Middle frontal gyrus (tissue), 1 donor: ENCODE measurements at regions not wholly inside any gene's neighbourhood (a gene's known extent, or its start where the extent isn't known, plus 50 kb on each side); places are given as distances from the start of the nearest gene placed in this dataset.

ENCODE experiments used
- DNase-seq: peaks from one replicate; pipeline ENCODE4 v3.0.0-alpha.2; 2015; ENCODE audit warnings: low spot score; ENCODE audit errors: extremely low spot score

DNA sequence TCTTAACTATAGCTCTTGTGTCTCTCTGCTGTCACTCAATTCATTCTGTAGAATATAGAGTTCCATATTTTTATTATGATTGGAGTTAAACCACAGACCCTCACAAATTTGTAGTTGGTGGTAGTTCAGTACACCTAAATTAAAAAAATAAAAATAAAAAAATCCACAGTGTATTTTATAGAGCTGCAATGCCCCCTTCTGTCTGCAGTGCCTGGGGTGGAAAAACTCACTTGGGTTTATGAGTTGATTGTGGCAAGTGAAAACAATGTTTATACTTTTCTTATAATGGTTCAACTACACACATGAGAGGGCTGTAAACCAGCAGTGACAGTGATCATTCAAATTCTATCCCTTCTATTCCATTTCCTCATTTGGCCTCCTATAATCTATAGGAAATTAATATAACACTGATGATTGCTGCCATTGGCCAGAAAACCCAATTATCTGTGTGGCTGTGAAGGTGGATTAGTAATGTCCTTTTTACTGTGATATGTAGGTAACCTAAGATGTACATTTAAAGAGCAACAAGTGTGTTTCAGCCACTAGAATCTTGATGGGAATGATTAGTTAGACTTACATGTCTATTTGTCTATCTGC lies 166.9 kb upstream of the LRIG3 start:
- no peak for DNase-seq

DNA sequence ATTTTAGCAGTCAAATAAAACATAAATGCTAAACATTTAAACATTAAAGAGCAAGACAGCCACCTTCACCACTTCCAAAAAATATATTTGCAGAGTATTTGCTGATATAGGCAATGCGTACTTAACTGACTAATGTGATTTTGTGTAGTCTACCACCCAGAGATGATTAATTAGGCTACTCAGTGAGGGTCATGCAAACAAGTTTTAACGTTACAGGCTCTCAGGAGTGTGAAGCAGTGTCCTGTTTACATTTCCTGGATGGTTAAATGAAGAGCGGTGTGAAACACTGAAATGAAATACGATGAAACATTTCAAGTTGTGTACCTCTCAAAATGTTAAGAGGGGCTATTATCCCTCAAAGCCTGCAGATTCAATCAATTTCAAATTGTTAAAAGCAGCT lies 165.8 kb upstream of the LRIG3 start:
- DNase-seq, result no peak

- no peak for DNase-seq
Measured at GRCh38 chr12:59085690-59086089, 165.4 kb upstream of the LRIG3 start.

DNA sequence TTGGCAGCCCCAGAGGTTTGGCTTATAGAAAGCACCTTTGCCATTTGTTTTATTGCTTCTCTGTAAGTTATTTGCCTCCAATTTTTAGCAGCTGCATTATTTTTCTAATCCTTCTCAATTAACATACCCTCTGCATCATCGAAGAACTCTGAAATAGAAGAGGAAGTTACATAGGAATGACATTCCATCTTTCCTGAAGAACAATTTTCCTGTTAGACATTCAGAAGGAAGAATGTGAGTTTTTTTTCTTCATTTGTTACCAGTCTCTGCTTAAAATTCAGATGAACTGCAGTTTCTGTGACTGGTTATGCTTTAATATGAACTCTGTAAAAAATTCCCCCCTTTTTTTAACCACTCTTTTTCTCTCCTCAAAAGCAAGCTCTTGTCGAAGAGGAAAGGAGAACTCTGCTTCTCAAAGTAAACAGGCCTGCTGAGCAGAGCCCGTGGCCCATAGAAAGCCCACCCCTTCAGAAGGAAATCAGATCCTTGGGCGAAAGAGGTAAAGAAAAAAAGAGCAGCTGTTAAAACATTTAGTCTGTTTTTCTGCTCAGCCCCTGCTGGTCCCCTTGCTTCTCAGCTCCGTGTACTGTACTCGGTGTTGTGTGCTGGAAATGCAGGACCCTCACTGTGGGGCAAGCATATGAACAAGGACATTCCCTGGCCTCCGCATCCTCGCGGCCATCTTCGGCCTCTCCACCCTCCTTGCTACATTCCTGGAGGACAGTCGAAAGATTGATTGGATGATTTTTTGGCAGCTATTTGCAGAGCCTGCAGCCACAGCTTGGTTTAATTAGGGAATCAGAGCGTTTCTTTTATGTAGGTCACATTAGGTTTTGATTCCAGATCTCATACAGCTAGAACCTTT lies 164.4 kb upstream of the LRIG3 start:
- DNase-seq, result no peak

DNA sequence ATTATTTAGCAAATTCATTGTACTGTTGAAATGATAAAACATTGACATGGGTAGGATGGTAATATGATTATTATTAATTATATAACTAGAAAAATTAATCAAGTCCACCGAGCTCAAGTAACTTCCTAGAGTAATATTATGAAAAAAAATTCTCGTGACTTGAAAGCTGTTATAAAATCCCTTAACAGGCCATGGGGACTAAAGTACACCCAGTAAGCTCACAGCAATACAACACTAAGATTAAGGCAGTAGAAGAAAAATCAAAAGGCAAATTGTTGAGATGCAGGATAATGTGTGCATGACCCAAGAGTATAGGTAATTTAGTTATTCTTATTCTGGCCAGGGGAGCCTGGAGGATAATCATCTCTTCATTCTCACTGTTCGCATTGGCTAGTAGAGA lies 162.6 kb upstream of the LRIG3 start:
- DNase-seq, result no peak

- no peak for DNase-seq
Measured at GRCh38 chr12:59080101-59080500, 159.8 kb upstream of the LRIG3 start.

DNA sequence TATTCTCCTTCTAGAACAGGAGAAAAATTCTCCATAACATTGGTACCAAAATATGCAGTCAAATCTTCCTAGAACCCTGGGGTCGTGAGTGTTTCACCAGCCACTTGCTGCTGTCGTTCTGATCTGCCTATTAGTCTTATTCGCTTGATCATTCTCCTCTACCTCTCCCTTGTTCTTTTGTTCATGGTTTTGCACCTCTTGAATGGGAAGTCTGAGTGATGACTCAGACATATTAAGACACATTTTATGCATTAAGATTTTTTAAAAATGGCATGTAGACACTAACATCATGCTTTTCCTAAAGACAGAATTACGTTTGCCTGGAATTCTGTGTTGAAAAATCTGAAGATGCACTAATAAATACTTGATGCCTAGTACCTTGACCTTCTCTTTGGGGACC lies 159.2 kb upstream of the LRIG3 start:
- no peak for DNase-seq

DNA sequence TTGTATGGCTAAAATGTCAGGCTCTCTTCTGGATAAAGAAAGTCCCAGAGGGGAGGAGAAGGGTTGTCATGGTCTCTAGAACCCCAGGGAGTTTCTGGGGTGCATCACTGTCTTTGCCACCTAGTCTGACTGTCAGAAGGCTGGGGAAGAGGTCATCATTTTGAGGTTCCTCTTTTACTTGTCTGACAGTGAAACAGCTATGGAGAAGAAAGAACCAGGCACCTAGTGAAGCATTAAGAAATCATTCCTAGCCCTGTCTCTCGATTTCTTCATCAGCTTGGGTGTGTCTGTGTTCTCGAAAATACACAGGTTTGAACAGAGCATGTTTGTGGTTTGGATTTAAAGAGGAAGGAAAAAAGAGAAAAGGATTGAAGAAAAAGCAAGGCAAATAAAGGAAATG lies 158.7 kb upstream of the LRIG3 start:
- no peak for DNase-seq

GRCh38 chr12:59077575-59078426 lies 157.5 kb upstream of the LRIG3 start:
- no peak for DNase-seq

- no peak for DNase-seq
Measured at GRCh38 chr12:59077153-59077552, 156.8 kb upstream of the LRIG3 start.

- no peak for DNase-seq
Measured at GRCh38 chr12:59076622-59077021, 156.3 kb upstream of the LRIG3 start.

DNA sequence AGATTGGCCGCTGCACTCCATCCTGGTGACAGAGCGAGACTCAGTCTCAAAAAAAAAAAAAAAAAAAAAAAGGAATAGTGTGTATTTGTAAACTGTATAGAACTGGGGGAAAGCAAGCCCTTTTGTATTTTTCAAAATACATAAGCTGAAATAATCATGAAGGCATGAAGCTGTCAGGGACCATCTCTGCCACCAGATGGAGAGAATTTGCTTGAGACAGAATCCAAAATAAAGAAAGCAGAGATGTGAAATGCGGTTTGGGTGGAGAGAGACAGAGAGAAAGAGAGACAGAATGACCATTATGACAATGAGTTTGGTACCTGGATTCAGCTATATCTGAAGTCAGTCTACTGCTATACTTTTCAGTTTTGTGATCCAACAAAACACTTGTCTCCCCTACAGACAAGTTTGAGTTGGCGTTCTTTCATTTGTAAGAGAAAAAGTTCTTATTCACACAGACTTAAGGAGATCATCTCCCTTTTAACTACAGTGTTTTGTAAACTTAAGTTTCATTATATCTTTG lies 155.7 kb upstream of the LRIG3 start:
- no peak for DNase-seq

- no peak for DNase-seq
Measured at GRCh38 chr12:59075141-59075540, 154.8 kb upstream of the LRIG3 start.

- DNase-seq, result no peak
Measured at GRCh38 chr12:59070322-59070933, 150.1 kb upstream of the LRIG3 start.

DNA sequence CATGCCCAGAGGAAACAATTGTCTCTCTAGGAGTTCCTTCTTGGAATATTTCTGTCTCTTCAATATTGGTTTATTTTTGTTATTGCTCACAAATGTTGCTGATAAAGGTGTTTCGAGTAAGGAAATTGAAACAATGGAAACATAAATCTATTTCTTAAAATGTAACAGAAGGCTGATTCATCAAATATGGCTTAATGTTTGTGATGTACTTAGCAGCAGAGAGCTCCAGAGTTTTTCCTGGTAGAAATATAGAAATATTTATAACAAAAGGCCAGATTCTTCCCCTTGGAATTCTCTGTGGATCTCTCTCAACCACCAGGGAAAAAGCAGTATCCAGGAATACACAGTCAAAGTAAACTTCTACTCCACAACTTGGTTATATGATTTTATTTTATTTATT lies 149.2 kb upstream of the LRIG3 start:
- DNase-seq, result no peak

- DNase-seq, result no peak
Measured at GRCh38 chr12:59068436-59068835, 148.1 kb upstream of the LRIG3 start.

- DNase-seq, result no peak
Measured at GRCh38 chr12:59067083-59067482, 146.8 kb upstream of the LRIG3 start.

DNA sequence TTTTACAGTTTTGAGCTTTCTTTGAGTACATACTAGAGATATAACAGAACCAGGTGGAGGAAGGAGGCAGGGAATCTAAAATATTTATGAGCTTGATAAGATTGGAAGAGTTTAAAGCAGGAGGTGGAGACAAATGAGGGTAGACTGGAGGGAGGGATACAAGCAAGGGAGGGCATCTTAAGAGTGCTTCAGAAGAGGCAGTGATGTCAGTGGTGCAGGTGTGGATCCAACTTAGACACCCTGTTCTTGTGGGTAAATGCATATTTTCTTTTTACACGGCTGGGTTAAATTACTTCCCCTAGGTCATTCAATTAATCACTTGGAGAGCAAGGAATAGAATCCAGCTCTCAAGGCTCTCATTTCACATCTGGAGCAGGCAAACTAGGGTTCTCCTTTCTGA lies 146.1 kb upstream of the LRIG3 start:
- DNase-seq, result no peak

GRCh38 chr12:59059088-59059935 lies 139.0 kb upstream of the LRIG3 start:
- no peak for DNase-seq

DNA sequence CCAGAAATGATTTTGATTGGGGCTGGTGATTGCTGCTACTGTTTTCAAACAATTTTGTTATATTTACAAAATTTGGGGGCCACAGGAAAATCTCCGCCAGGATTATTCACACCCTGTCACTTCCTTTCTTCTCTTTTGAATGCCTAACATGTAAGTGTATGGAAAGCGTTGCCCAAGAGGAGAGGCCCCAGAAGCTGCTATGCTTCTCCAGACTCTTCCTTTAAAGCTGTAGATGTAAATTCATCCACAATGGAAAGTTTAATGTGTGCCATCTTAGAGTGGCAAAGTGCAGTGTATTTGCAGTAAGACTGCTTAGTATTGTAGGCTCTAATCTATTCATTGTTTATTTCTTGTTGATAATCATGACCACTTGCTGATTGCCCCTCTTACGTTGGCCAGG lies 136.7 kb upstream of the LRIG3 start:
- no peak for DNase-seq
